GM13977 (cell line): ENCODE measurements at regions not wholly inside any gene's neighbourhood (a gene's known extent, or its start where the extent isn't known, plus 50 kb on each side); places are given as distances from the start of the nearest gene placed in this dataset.
"Not testable (repeated sequence)": the region's sequence is repeated elsewhere in the genome, so short reads cannot be mapped to it uniquely, and the experiment has no call there.

Experiments used
- DNase-seq: peaks from one replicate; pipeline ENCODE4 v3.0.0; 2012; ENCODE audit warnings: low spot score
- CTCF ChIP-seq: IDR thresholded peaks from 2 replicates; pipeline ENCODE4 v1.5.1; 2012; ENCODE audit warnings: mild to moderate bottlenecking, control low read depth; ENCODE audit not compliant: insufficient read depth; ENCODE audit errors: extremely low read depth, missing control alignments
- in situ Hi-C: fragments of 300-500 bp; cut with MboI; formaldehyde crosslinking; loops from one replicate; pipeline ENCODE4 v1.12.0; 2022; ENCODE audit warnings: low sequenced_read_pairs, low pct_unique_long_range_greater_than_20kb, mixed read lengths, inconsistent platforms; ENCODE audit not compliant: unreplicated experiment

GRCh38 chr2:95685513-95685912 is 93.7 kb downstream of the TRIM43 start:
- no peak for TF ChIP-seq CTCF
- DNase-seq: no peak
- in situ Hi-C loops: no loop called here

GRCh38 chr2:95686056-95686825 is 94.4 kb downstream of the TRIM43 start:
- DNase-seq, in situ Hi-C loops: not testable (repeated sequence)

GRCh38 chr2:95687852-95688251 is 96.1 kb downstream of the TRIM43 start:
- DNase-seq, in situ Hi-C loops: not testable (repeated sequence)

GRCh38 chr2:95691210-95691609 is 99.4 kb downstream of the TRIM43 start:
- in situ Hi-C loops, DNase-seq: not testable (repeated sequence)

- in situ Hi-C loops, DNase-seq: not testable (repeated sequence)
These were observed 101.5 kb downstream of the TRIM43 start for GRCh38 chr2:95693071-95693846.

- in situ Hi-C loops: no loop called here
- no peak for TF ChIP-seq CTCF
- DNase-seq: no peak
These were observed 103.8 kb downstream of the TRIM43 start for GRCh38 chr2:95695613-95696012.

- in situ Hi-C loops: no loop called here
- DNase-seq: no peak
- no peak for TF ChIP-seq CTCF
These were observed 106.3 kb downstream of the TRIM43 start for GRCh38 chr2:95698146-95698545.

- DNase-seq, in situ Hi-C loops: not testable (repeated sequence)
These were observed 107.7 kb downstream of the TRIM43 start for GRCh38 chr2:95699201-95700184.

- in situ Hi-C loops: no loop called here
- no peak for TF ChIP-seq CTCF
- no peak for DNase-seq
These were observed 108.7 kb downstream of the TRIM43 start for GRCh38 chr2:95700519-95700918.
